K562 (cell line): ENCODE measurements at regions not wholly inside any gene's neighbourhood (a gene's known extent, or its start where the extent isn't known, plus 50 kb on each side); places are given as distances from the start of the nearest gene placed in this dataset.

Experiments
- ATAC-seq: fragments of 200-7000 bp; cut with Tn5 transposase; 3 replicates; pipeline ENCODE4 v1.9.1; 2020; ENCODE audit warnings: moderate library complexity
- BruUV-seq: library from RNA; stranded (reverse); fragments of 400-500 nt; replicated peaks from 2 replicates; lab custom pipeline; 2021; lab: Mats Ljungman, UMichigan
- CTCF ChIA-PET: fragments of 300-600 bp; formaldehyde crosslinking; extraction: SDS; loops from one replicate; lab custom pipeline; 2021; ENCODE audit warnings: low intra/inter-chr PET ratio; lab: Yijun Ruan, JAX
- POLR2A ChIA-PET: fragments of 300-600, 350-650 bp; sonication (Branson Sonifier 250); formaldehyde crosslinking; extraction: SDS; loops from one replicate; lab custom pipeline; 2021; ENCODE audit warnings: antibody characterized with exemption, inconsistent platforms; lab: Yijun Ruan, JAX
- DNase-seq, 4 experiments: peaks; one replicate each; pipeline versions ENCODE4 v3.0.0 to v3.0.0-alpha.2; 2011 to 2018; ENCODE audit warnings: low spot score in 3 of 4, mixed read lengths in 3 of 4; ENCODE audit errors: extremely low read depth in 1 of 4
- FAIRE-seq: peaks from 2 replicates; lab custom pipeline; 2011; peaks lifted over from hg19 to GRCh38; lab: Jason Lieb, UNC
- H2AFZ ChIP-seq: 2 replicates; pipeline ENCODE4 v1.6.0; 2011; ENCODE audit warnings: low read depth, low read length, control low read depth, inconsistent platforms
- H3K27ac ChIP-seq: fragments of 200-600 bp; 3 replicates; pipeline ENCODE4 v1.8.0; 2011; ENCODE audit warnings: low read depth, mild to moderate bottlenecking, control low read depth, inconsistent platforms, low read length, moderate library complexity, mixed read lengths; ENCODE audit errors: extremely low read depth
- H3K27me3 ChIP-seq, 2 experiments: fragments of 300-600 bp in 1 of 2; 2 replicates in 1 of 2; 3 replicates in 1 of 2; pipeline versions ENCODE4 v1.6.0 to v1.8.0; 2011; ENCODE audit warnings: inconsistent platforms in 2 of 2, low read length in 2 of 2, mild to moderate bottlenecking in 1 of 2, mixed read lengths in 1 of 2, moderate library complexity in 1 of 2; ENCODE audit not compliant: control insufficient read depth in 2 of 2, insufficient read depth in 2 of 2
- H3K36me3 ChIP-seq: fragments of 300-600 bp; 3 replicates; pipeline ENCODE4 v1.8.0; 2011; ENCODE audit warnings: mild to moderate bottlenecking, low read length, inconsistent platforms; ENCODE audit not compliant: control insufficient read depth, insufficient read depth
- H3K4me1 ChIP-seq, 2 experiments: fragments of 200-600 bp in 1 of 2; replicated peaks in 1 of 2; 2 replicates in 1 of 2; 3 replicates in 1 of 2; pipeline versions ENCODE4 v1.5.1 to v1.8.0; 2011; ENCODE audit warnings: inconsistent platforms in 2 of 2, low read length in 2 of 2, mild to moderate bottlenecking in 1 of 2, mixed read lengths in 1 of 2, moderate library complexity in 1 of 2; ENCODE audit not compliant: control insufficient read depth in 2 of 2, insufficient read depth in 2 of 2
- H3K4me2 ChIP-seq: 2 replicates; pipeline ENCODE4 v1.6.1; 2011; ENCODE audit warnings: low read length, control low read depth, inconsistent platforms, mixed read lengths; ENCODE audit not compliant: insufficient read depth
- H3K4me3 ChIP-seq: fragments of 200-600 bp; sonication (generic), shearing (Covaris generic); 2 replicates; pipeline ENCODE4 v1.5.1; 2016; ENCODE audit warnings: control low read depth, inconsistent platforms
- H3K79me2 ChIP-seq: fragments of 200-600 bp; 3 replicates; pipeline ENCODE4 v1.8.0; 2011; ENCODE audit warnings: low read length, inconsistent platforms; ENCODE audit not compliant: control insufficient read depth, insufficient read depth
- H3K9ac ChIP-seq, 2 experiments: 2 replicates each; pipeline versions ENCODE4 v1.6.0 to v1.6.1; 2011; ENCODE audit warnings: low read depth in 2 of 2, low read length in 2 of 2, control low read depth in 1 of 2, inconsistent platforms in 1 of 2, mild to moderate bottlenecking in 1 of 2, mixed read lengths in 1 of 2; ENCODE audit not compliant: insufficient read depth in 1 of 2
- H3K9me1 ChIP-seq: one replicate; pipeline ENCODE4 v1.6.0; 2011; ENCODE audit warnings: inconsistent platforms, mild to moderate bottlenecking, low read length, moderate library complexity; ENCODE audit not compliant: control insufficient read depth, insufficient read depth
- H3K9me3 ChIP-seq: replicated peaks from 2 replicates; pipeline ENCODE4 v1.5.1; 2011; ENCODE audit warnings: low read depth, low read length, inconsistent platforms; ENCODE audit not compliant: control insufficient read depth, insufficient read depth
- H4K20me1 ChIP-seq: replicated peaks from 2 replicates; pipeline ENCODE4 v1.6.1; 2011; ENCODE audit warnings: low read length, inconsistent platforms, mixed read lengths; ENCODE audit not compliant: control insufficient read depth, insufficient read depth
- CCAR2 ChIP-seq: fragments of 200-400 bp; formaldehyde crosslinking; IDR thresholded peaks from 2 replicates; pipeline ENCODE4 v1.6.1; 2017; ENCODE audit warnings: mild to moderate bottlenecking, low read depth, low read length
- CHD7 ChIP-seq: fragments of 200-600 bp; sonication (generic); IDR thresholded peaks from one replicate; pipeline ENCODE4 v1.6.1; 2012; ENCODE audit warnings: mild to moderate bottlenecking, low read depth, low read length, inconsistent platforms
- E2F6 ChIP-seq, 2 experiments: IDR thresholded peaks; 2 replicates each; pipeline ENCODE4 v1.6.1; 2011; ENCODE audit warnings: borderline replicate concordance in 1 of 2, control low read depth in 1 of 2, low read depth in 1 of 2, low read length in 1 of 2, mild to moderate bottlenecking in 1 of 2, mixed read lengths in 1 of 2, moderate library complexity in 1 of 2; ENCODE audit not compliant: insufficient read depth in 1 of 2, insufficient read length in 1 of 2, poor library complexity in 1 of 2, severe bottlenecking in 1 of 2; ENCODE audit errors: extremely low read depth in 1 of 2
- HDAC1 ChIP-seq, 2 experiments: fragments of 450-650 bp; IDR thresholded peaks; 2 replicates each; pipeline ENCODE4 v1.6.1; 2016 to 2017; ENCODE audit warnings: inconsistent platforms in 1 of 2, mild to moderate bottlenecking in 1 of 2, moderate library complexity in 1 of 2
- LEF1 ChIP-seq: fragments of 450-650 bp; IDR thresholded peaks from 2 replicates; pipeline ENCODE4 v1.6.1; 2016; ENCODE audit warnings: mild to moderate bottlenecking
- MBD2 ChIP-seq: sonication (generic); IDR thresholded peaks from 2 replicates; pipeline ENCODE4 v1.6.1; 2016; ENCODE audit warnings: low read depth, borderline replicate concordance
- MEIS2 ChIP-seq: fragments of 450-650 bp; IDR thresholded peaks from 2 replicates; pipeline ENCODE4 v1.6.1; 2014; ENCODE audit warnings: mild to moderate bottlenecking; ENCODE audit not compliant: partially characterized antibody
- NFE2L1 ChIP-seq: fragments of 450-650 bp; IDR thresholded peaks from 2 replicates; pipeline ENCODE4 v1.6.1; 2016; ENCODE audit warnings: missing genetic modification characterization, low read depth, mild to moderate bottlenecking, missing compliant biosample characterization, moderate library complexity, borderline replicate concordance
- WHSC1 ChIP-seq: IDR thresholded peaks from one replicate; pipeline ENCODE4 v1.6.1; 2012; ENCODE audit warnings: low read length, control low read depth, inconsistent platforms
- ZNF282 ChIP-seq: sonication (generic); formaldehyde crosslinking; IDR thresholded peaks from 2 replicates; pipeline ENCODE4 v1.8.1; 2023; ENCODE audit warnings: missing genetic modification reagents
- ZNF830 ChIP-seq: fragments of 250-450 bp; sonication (Bioruptor Pico); IDR thresholded peaks from 2 replicates; pipeline ENCODE4 v1.5.0; 2021; ENCODE audit warnings: mild to moderate bottlenecking
- WGBS: fragments of 100-300 bp; shearing (Covaris generic); methylation state at CpG from one replicate; pipeline ENCODE4 v1.1.6; 2016; ENCODE audit warnings: low coverage, mixed read lengths; ENCODE audit not compliant: insufficient coverage; ENCODE audit errors: missing lambda C conversion rate; 5-methylcytosine and 5-hydroxymethylcytosine counted together
- in situ Hi-C: fragments of 300-500 bp; cut with MboI; formaldehyde crosslinking; loops from 4 replicates; pipeline ENCODE4 v1.15.0; 2018; ENCODE audit warnings: inconsistent platforms, mixed read lengths
- intact Hi-C: fragments of 100-400 bp; cut with micrococcal nuclease; formaldehyde crosslinking; loops from 2 replicates; pipeline ENCODE4 v1.14.2; 2022

- BruUV-seq: no TSS peak
- Histone ChIP-seq H3K4me3 (no peak overlapping the region), H3K9me1 (no peaks in the 10 kb centered on the region), H2AFZ (no peak overlapping the region), H3K36me3 (no peaks in the 10 kb centered on the region), H3K9ac (no peak overlapping the region), H3K9me3 (no peaks in the 10 kb centered on the region), H3K27ac (no peak overlapping the region), H3K79me2 (no peaks in the 10 kb centered on the region), H4K20me1 (no peaks in the 10 kb centered on the region), H3K4me1 (no peaks in the 10 kb centered on the region), H3K27me3 (no peaks in the 10 kb centered on the region), H3K4me2 (no peak overlapping the region)
- CTCF ChIA-PET: no interaction called here
- in situ Hi-C loops (no loop called here), intact Hi-C loops (no loop called here)
- ATAC-seq (no peak), DNase-seq (no peak), FAIRE-seq (no peak)
- WGBS: 0% methylated on average over 1 of the region's 4 CpGs
- POLR2A ChIA-PET: interaction anchor here (0.7 kb wide), 1 partner anchor 20 kb away, joined by 3 read pairs; no protein-coding TSS in a partner anchor
- no peak for TF ChIP-seq NFE2L1
- no peak for TF ChIP-seq CHD7
- TF ChIP-seq LEF1: no peak
- TF ChIP-seq CCAR2: no peak
- no peak for TF ChIP-seq MEIS2
- TF ChIP-seq ZNF282: no peak
- TF ChIP-seq MBD2: no peak
- TF ChIP-seq E2F6 (IDR thresholded peaks at IDR 0.05; ENCODE audit: borderline replicate concordance in 1 of 2, extremely low read depth in 1 of 2, insufficient read depth in 1 of 2, insufficient read length in 1 of 2, low read depth in 1 of 2, low read length in 1 of 2, poor library complexity in 1 of 2, severe bottlenecking in 1 of 2): no peak
- no peak for TF ChIP-seq ZNF830 (CRISPR knock-in tag)
- no peak for TF ChIP-seq HDAC1 (IDR thresholded peaks at IDR 0.05)
- no peak for TF ChIP-seq WHSC1
Observed at GRCh38 chr13:34017231-34017630, 199.3 kb downstream of the RFC3 start.
